Activated T-cell treated with anti-CD3 and anti-CD28 coated beads for 1 hour (primary cell): ENCODE measurements at regions not wholly inside any gene's neighbourhood (a gene's known extent, or its start where the extent isn't known, plus 50 kb on each side); places are given as distances from the start of the nearest gene placed in this dataset.
"Not testable (repeated sequence)": the region's sequence is repeated elsewhere in the genome, so short reads cannot be mapped to it uniquely, and the experiment has no call there.

Experiments
- DNase-seq: peaks from one replicate; pipeline ENCODE4 v3.0.0-alpha.2; 2020; ENCODE audit warnings: low read depth

DNA sequence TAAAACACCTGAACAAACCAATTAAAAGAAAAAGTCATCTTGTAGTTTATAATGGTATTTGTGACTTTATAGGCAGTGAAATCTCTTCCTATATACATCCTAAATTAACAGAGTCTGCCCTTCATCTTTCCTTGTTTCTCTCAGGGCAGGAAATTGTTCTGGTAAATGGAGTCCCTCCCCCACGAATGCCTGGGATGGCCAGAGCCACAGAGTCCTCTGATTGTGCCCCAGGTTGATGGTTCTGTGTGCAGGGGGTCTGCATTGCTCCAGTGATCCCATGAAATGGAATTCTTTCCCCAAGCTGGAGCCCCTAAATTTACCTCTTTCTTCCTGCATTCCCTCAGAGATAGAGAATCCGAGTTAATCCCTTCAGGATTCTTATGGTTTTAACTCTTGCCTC is 155.5 kb downstream of the MTX2 start:
- DNase-seq, result no peak

DNA sequence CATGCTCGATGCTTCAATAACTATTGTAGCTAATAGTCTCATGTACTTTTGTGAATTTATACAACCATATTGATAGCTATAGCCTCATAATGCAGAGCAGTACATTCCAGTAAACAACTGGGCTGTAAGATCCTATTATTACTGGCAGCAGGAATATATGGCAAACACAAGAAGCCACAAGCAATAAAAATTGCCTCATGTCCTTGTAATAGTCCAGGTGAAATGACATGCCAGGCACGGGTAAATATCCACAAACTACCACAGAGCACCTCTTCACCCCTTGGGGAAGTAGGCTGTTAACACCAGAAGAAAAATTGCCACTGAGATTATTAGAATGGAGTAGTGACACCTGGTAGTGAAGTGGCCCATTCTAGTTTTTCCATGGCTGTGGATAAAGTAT is 158.3 kb downstream of the MTX2 start:
- no peak for DNase-seq

DNA sequence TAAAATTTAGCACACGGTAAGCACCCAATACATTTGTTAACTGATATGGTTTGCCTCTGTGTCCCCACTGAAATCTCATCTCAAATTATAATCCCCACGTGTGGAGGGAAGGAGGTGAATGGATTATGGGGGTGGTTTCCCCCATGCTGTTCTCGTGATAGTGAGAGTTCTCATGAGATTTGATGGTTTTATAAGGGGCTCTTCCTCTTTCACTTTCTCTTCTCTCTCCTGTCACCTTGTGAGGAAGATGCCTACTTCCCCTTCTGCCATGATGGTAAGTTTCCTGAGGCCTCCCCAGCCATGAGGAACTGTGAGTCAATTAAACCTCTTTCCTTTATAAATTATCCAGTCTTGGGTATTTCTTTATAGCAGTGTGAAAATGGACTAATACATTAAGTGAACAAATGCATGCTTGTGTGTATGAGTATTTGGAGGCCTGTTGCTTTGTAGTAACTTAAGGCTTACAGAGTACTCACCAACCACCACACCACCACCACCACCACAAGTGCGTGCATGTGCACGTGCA is 159.8 kb downstream of the MTX2 start:
- not testable (repeated sequence) for DNase-seq

DNA sequence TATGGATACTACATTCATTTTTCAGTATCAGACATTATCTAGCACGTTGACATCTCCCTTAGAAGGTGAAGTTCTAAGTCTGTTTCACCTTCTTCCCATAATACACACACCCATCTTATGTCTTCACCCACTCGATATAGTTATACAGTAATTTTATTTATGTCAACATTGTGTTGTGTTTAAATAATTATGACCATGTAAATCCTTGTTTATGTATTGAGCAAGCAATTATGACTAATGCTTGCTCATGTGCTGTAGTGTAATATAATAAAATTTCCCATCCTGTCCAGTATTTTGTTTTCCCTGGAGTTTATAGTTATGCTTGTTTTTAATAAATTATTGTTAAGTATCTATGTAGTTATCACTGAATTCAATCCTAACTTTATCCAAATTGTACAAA is 163.2 kb downstream of the MTX2 start:
- no peak for DNase-seq

DNA sequence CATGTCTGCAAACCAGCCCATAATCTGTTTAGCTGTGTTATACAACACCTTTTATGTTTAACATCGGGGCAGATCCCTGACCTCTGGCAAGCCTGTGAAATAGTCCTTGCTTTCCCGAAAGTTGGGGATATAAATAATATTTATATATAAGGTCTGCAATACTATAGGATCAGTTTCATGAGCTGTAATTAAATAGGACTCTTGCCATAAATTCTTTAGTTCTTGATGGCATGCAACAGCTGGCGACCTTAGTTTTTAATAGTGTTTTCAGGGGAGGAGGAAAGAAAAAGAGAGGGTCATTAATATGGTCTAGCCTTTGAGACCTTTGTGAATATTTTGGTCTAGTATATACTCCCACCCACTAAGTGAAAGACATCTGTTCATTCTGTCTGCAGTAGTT is 166.5 kb downstream of the MTX2 start:
- no peak for DNase-seq

DNA sequence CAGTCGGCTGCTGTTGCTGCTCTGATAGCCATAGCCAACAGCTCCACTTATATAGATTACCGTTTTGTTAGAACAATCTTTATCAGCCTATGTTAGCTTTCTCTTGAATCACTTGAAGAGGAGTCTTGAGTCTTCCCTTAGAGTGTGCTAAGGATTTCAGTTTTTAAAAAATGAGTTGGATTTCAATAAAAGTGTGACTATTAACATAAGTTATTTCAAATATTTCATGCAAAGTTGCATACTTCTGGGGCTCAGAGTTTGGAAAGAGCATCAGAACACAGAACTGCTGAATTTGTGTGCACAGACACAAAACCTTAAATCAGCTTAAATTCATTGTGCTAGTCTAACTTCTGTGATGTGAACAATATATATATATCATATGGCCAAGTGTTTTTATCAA is 174.7 kb downstream of the MTX2 start:
- no peak for DNase-seq

DNA sequence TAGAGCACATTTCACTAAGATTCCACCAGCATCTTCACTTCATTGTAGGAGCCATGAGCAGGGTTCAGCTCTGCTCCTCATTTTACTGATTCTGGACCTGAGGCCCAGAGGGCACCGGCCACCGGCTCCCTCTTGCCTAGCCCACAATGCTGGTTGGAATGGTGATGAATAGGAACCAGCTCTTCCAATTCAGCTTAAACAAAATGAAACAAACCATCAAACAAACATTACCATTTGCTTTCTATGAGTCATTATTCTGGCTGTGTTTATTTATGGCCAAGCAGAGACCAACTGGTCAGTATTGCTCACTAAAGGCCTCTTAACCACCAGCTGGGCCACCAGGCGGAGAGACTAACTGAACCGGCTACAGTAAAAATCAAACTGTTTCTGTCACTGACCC is 176.7 kb downstream of the MTX2 start:
- DNase-seq, result no peak

DNA sequence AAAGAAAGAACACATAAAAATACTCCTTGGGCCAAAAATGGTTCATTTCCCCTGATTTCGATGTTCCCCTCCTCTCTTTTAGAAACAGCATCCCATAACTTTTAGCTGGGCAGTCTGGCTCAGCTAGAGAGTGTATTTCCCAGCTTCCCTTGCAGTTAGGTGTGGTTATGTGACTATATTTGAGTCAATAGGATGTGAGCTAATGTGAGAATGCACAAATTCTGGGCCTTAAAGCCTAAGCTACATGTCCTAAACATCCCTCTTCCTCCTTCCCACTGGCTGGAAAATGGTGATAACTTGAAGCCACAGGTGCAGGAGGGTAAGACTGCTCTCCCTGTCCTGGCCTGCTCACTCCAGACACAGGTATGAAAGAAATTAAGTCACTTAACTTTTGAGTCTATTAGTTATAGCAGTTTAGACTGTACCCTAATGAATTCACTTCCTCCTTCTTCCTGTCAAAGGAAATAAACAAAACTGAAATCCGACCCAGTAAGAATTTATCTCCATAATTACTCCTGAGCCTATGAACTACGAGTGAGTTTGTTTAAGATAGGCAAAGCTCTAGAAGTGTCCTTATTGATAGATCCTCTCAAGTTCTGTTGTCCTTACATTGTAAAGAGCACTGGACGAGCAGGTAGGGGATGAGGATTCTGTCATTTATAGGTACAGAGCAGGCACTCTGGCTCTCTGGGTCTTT is 177.6 kb downstream of the MTX2 start:
- DNase-seq, result no peak

DNA sequence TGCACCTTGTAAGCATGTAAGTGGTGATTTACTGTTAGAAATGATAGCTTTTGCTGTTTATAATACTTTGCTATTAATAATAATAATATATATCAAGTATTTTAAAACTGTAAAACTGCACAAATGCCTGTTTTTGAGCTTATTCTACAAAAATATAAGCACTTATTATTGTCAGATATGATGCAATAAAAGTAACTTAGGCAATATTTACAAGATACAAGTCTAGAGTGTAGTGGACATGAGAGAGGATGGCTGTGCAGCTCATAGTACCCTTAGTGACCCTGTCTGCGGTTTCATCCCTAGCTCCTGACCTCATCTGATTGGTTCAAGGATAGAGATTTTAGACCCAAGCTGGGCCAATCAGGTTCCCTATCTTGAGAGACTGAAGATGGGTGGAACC is 178.4 kb downstream of the MTX2 start:
- DNase-seq, result no peak

DNA sequence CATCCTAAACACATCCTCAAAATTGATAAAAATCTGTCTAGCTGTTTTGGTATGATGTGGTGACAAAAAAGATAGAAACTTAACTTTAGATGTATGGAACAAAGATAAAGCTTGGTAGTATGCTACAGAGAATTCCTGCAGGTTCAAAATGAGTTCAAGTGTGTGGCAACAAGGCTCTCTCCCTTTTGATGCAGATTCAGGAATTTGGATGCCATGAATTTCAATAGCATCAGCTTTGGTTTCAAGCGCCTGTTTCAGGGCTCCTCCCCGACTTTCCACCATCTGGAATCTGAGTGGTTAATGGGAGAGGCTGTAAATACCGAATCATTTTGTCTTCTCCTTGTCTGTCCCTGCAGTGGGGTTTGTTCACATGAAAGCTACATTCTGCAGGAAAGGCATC is 180.6 kb downstream of the MTX2 start:
- no peak for DNase-seq

DNA sequence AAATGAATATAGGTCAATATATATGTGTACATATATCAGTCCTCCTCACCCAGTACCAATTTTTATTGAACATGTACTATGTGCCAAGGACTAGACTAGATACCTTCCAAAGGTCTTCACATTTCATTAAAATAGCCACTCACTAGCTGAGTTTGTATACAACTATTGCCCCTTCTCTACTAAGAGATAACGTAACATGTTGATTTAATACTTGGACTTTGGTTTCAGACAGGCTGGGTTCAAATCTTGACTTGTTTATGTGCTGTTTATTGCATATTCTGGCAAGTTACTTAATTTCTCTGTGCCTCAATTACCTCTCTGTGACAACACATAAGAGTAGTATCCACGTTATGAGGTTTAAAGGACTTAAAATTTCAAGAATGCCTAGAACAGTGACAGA is 184.5 kb downstream of the MTX2 start:
- no peak for DNase-seq

DNA sequence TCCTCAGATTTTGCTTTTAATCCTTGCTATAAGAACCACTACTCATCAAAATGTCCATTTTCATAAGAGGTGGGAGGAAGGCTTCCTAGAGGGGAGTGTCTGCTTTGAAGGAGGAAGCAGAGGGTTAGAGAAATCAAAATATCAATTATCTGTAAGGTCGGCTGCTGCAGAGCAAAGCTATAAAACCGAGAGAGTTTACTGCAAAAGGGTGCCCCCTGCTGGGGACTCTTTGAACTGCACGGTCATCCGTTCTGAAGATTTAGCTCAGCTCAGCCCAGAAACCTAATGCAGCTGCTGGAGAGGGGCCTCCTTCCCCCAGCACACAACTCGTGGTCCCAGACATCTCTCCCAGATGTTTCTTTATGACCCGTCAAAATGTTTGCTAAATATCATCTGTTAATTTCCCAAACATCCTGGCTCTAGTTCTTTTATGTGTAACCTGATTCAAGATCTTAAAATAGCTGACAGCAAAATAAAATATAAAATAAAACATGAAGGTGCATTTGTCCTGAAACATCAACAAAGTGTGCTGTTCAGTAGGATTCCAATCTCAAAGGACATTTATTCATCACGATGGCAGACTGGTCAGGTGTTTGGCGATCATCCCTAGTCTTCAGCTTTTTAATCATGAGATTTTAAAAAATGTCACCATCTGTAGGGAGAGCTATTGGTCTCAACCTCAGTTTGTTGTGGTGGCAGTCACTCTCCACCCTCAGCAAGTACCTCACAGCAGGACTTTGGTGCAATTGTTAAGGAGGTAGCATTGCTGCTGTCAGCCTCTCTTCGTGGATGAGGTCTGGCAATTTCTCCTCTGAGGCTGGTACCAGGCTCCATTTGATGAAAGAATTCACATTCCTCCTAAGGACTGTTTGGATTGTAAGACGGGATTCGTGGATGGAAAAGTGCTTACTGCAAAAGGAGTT is 185.9 kb downstream of the MTX2 start:
- peak; percentile 75 for DNase-seq

DNA sequence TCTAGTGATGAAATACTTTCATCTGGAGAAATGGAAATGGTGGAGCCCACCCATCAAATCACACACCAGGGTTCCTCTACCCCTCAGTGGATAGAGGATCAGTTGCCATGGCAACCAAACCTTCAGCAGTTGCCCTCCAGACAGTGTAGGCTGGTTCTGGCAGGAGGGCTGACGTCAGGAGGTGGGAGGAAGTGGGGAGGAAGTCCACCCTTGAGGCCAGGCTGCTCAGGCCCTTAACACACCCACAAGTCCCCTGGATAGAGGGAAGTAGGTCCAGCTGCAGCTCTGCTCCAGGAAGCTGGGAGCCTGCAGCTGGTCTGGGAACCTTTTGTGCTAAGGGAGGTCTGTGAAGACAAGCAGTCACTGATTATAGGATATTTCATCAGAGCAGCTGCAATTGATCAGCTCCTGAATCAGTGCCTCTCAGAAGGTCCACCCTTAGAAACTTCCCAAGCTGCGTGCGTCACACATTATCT is 186.6 kb downstream of the MTX2 start:
- DNase-seq, result no peak

DNA sequence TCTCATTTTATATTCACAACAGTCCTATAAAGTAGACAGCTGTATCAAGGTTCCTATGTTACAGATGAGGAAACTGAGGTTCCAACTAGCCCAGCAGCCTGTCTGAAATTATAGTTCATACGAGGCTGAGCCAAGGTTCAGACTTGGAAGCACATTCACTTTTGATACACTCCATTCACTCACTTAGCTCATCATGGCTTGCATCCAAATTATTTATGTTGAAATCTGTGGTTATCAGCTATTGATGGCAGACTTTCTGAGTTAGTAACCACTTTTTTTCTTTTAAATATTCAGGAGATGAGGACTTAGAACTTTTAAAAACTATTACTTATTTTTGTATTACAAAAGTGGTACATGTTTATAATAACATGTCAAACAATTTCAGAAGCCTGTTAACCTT is 188.2 kb downstream of the MTX2 start:
- no peak for DNase-seq

DNA sequence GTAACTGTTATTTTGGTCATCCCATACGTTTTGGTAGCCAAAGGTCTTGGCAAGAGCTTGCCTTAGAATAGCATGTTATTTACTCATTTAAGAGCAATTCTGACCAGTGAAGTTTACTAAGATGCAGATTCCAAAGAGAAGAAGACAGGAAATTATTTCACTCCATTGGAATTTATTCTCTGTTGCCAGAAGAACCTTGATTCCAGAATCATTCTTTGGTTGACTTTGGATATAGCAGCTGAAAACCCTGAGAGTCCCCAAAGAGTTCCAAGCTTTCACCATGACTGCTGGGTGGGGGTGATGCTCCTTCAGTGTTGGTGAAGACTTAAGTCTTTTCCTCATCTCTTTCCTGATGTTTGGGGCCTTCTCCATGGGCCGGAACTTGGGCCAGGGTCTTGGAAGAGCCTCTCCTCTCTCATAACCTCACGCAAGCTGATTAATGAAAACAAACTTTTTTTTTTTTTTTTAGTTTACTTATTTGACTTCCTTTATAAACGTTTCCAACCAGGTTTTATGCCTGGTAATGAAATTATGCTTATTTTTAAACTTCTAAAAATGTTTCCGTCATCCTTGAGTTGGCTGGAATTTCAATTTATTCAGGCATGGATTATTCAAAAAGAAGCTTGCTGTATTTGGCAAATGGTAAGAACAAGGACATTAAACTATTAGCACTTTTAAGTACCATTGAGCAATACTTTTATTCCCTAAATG is 192.0 kb downstream of the MTX2 start:
- no peak for DNase-seq

DNA sequence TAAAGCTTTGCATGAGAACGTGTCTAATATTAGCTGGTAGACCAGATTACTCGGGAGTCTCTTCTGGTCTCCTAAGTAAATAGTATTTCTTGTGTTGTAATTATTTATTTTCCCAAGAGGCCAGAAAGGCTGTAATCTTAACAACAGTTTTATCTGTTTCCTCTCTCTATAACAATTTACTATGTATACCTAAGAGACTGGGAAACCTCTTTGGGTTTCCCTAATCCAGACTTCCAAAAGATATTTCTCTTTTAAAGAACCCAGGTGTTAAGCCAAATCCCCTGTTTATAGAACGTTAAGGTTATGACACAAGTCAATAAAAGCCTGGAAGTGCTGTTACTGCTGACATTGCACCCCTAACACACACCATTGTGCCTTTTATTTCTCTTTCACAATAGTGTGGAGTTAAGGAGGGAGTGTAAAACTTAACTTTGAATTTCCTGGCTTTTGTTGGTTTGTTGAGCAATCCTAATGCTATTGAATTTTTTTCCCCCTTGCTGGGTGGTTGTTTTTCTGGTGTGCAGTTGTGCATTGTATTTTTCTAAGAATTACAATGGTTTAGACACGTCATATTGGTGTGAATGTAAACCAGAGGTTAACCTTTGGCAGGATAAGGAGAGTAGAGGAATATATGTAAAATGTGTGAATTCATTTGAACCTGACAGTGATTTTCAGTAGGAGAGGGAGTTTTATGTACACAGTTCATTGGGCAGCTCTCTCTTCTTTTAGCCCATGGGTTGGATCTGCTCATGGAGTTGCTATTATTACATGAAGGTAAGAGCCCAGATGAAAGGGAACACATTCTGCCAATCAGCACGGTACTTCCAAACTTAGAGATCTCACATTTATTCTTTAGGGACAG is 192.8 kb downstream of the MTX2 start:
- DNase-seq, result no peak

DNA sequence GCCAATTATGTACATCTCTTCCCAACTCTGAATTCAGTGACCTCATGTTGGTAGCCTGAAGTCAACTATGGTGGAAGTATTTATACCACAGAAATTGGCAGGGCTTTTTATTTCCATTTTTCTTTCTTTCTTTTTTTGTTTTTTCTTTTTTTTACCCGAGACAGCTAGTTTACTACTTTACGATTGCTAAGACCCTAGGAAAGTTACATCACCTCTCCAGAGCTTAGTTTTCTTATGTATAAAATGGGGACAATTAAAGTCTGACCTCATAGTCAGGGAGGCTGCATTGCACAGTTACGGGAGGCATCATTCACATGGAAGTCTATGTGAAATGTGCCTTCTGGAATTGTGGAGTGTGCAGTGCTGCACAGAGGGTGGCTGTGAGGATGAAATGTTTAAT is 194.3 kb downstream of the MTX2 start:
- no peak for DNase-seq

DNA sequence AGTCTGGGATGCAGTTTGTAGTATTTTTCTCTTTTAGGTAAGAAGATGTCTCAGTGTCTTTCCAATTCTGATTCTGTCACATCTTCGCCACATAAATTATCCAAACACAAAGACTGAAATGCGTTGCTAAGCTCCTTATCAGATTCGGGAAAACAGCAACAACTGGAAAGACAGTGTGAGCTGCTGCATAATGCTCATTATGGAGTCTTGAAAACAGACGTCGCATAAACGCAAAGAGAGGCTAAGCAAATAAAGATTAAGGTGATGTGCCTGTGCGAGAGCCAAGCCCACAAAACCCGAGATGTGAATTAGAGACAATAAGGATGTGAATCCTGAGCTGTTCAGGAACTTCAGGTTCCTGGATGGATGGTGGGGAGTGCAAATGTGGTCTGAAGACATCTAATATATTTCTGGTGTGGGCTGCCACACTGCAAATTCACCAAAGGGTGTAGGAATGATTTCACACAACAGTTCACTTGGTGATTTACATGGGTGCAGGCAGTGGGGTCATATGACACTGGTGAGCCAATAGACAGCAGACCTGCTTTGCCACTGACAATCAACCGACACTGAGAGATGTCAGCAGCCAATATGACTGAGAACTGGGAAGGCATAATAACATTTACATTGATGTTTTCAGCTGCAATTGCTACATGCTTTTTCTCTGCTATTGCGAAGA is 195.8 kb downstream of the MTX2 start:
- no peak for DNase-seq

DNA sequence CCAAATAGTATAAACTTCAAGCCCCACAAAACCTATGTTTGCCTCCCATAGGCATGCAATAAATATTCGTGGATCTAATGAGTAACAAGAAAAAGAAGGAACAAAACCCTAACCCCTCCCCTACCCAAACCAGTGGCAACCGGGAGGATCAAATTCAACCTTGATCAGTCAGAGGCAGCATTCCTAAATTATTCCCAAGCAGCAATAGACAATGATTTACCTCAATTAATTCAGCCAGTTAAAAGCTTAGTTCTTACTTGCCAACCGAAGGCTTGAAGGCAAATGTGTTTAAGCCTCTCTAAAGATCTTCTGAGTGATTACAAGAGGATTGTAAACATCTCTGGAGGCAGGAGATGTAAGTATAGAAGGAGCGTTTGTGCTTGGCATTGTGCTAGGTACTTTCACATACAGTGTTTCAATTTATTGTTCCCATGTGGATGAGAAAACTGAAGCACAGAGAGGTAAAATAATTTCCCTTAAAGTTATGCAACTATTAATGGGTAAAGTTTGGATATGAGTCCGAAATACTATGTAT is 197.7 kb downstream of the MTX2 start:
- no peak for DNase-seq

DNA sequence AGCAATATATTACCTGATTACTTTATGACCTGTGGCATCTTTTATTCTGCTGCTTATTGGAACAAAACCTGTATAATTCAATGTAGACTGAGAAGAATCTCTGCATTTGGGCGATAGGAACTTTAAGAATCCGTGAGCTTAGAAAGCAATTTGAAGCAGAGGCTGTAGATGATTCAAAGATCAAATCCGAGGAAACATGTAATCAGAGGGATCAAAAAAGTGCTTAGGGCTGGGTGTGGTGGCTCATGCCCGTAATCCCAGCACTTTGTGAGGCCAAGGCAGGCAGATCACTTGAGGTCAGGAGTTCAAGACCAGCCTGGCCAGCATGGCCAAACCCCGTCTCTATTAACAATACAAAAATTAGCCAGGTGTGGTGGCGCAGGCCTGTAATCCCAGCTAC is 198.4 kb downstream of the MTX2 start:
- DNase-seq, result no peak
